GM23248 (cell line): ENCODE measurements at regions not wholly inside any gene's neighbourhood (a gene's known extent, or its start where the extent isn't known, plus 50 kb on each side); places are given as distances from the start of the nearest gene placed in this dataset.

Experiments
- DNase-seq: peaks from one replicate; pipeline ENCODE4 v3.0.0-alpha.2; 2015
- H2AFZ ChIP-seq: fragments of 200-600 bp; sonication (generic); 2 replicates; pipeline ENCODE4 v1.6.1; 2016; ENCODE audit warnings: antibody characterized with exemption
- H3F3A ChIP-seq: fragments of 200-600 bp; sonication (generic); 2 replicates; pipeline ENCODE4 v1.6.1; 2016; ENCODE audit warnings: mild to moderate bottlenecking, antibody characterized with exemption, mixed run types; ENCODE audit not compliant: insufficient read depth
- H3K27ac ChIP-seq: fragments of 200-600 bp; sonication (generic); 2 replicates; pipeline ENCODE4 v1.5.1; 2016; ENCODE audit warnings: mild to moderate bottlenecking
- H3K27me3 ChIP-seq: fragments of 200-600 bp; sonication (generic); replicated peaks from 2 replicates; pipeline ENCODE4 v1.6.1; 2016; ENCODE audit warnings: mild to moderate bottlenecking; ENCODE audit not compliant: insufficient read depth
- H3K36me3 ChIP-seq: fragments of 200-600 bp; sonication (generic); 2 replicates; pipeline ENCODE4 v1.6.1; 2016; ENCODE audit warnings: low read depth, mild to moderate bottlenecking
- H3K4me1 ChIP-seq: fragments of 200-600 bp; sonication (generic); 2 replicates; pipeline ENCODE4 v1.6.1; 2016; ENCODE audit warnings: mild to moderate bottlenecking; ENCODE audit not compliant: insufficient read depth
- H3K4me2 ChIP-seq: fragments of 200-600 bp; sonication (generic); one replicate; pipeline ENCODE4 v1.6.1; 2016; ENCODE audit warnings: mild to moderate bottlenecking; ENCODE audit not compliant: unreplicated experiment
- H3K4me3 ChIP-seq: fragments of 200-600 bp; sonication (generic); 2 replicates; pipeline ENCODE4 v1.5.1; 2016; ENCODE audit warnings: mild to moderate bottlenecking
- H3K79me2 ChIP-seq: fragments of 200-600 bp; sonication (generic); 2 replicates; pipeline ENCODE4 v1.6.1; 2016; ENCODE audit warnings: mild to moderate bottlenecking; ENCODE audit not compliant: insufficient read depth
- H3K9ac ChIP-seq: fragments of 200-600 bp; sonication (generic); 2 replicates; pipeline ENCODE4 v1.6.1; 2016; ENCODE audit warnings: mild to moderate bottlenecking
- H3K9me2 ChIP-seq: fragments of 200-600 bp; sonication (generic); 2 replicates; pipeline ENCODE4 v1.6.1; 2016; ENCODE audit warnings: mixed run types, mild to moderate bottlenecking, moderate library complexity; ENCODE audit not compliant: insufficient read depth
- H3K9me3 ChIP-seq: fragments of 200-600 bp; sonication (generic); one replicate; pipeline ENCODE4 v1.6.1; 2017; ENCODE audit warnings: low read depth
- H4K20me1 ChIP-seq: fragments of 200-600 bp; sonication (generic); 2 replicates; pipeline ENCODE4 v1.6.0; 2016; ENCODE audit not compliant: insufficient read depth
- EZH2 ChIP-seq: fragments of 200-600 bp; sonication (generic); IDR thresholded peaks from 2 replicates; pipeline ENCODE4 v1.6.1; 2018; ENCODE audit warnings: antibody characterized with exemption, mild to moderate bottlenecking; ENCODE audit not compliant: insufficient read depth, poor library complexity, severe bottlenecking
- EZH2phosphoT487 ChIP-seq: fragments of 200-600 bp; sonication (generic); IDR thresholded peaks from 2 replicates; pipeline ENCODE4 v1.6.1; 2018; ENCODE audit warnings: antibody characterized with exemption, moderate library complexity, mild to moderate bottlenecking, low read depth; ENCODE audit not compliant: insufficient read depth
- WGBS, 2 experiments: methylation state at CpG; one replicate each; pipeline ENCODE4 v1.1.6; 2015 to 2017; ENCODE audit warnings: low lambda C conversion rate in 2 of 2, low coverage in 1 of 2; ENCODE audit errors: missing lambda C conversion rate in 2 of 2; 5-methylcytosine and 5-hydroxymethylcytosine counted together
- in situ Hi-C: fragments of 300-500 bp; cut with MboI; formaldehyde crosslinking; loops from 2 replicates; pipeline ENCODE4 v1.15.0; 2020

GRCh38 chr2:64348386-64349130 lies 105.4 kb upstream of the LGALSL start:
- DNase-seq, result peak; percentile 80
- no peak overlapping the region for H3K4me3 ChIP-seq
- no peaks in the 10 kb centered on the region for H3K9me3 ChIP-seq
- no peaks in the 10 kb centered on the region for H3K36me3 ChIP-seq
- H4K20me1 ChIP-seq, result no peaks in the 10 kb centered on the region
- H3K9me2 ChIP-seq, result no peaks in the 10 kb centered on the region
- peaks cover 12% of the 10 kb centered on the region for H3K4me1 ChIP-seq
- no peak overlapping the region for H3K4me2 ChIP-seq
- peaks cover 8% of the 10 kb centered on the region; the same call in 1 of the 2 replicates for H3K27me3 ChIP-seq
- H2AFZ ChIP-seq, result no peak overlapping the region
- in situ Hi-C loops, result loop anchor here (25.0 kb wide), 2 partner anchors 539 to 689 kb away; no protein-coding TSS in a partner anchor
- WGBS, 2 experiments, result 36 to 38% methylated on average over 6 of the region's 6 CpGs
- peaks cover 12% of the 10 kb centered on the region; the same call in 1 of the 2 replicates for H3F3A ChIP-seq
- H3K79me2 ChIP-seq, result no peaks in the 10 kb centered on the region
- no peak overlapping the region for H3K27ac ChIP-seq
- no peak for TF ChIP-seq EZH2phosphoT487
- no peak for TF ChIP-seq EZH2
- H3K9ac ChIP-seq, result no peak overlapping the region

DNA sequence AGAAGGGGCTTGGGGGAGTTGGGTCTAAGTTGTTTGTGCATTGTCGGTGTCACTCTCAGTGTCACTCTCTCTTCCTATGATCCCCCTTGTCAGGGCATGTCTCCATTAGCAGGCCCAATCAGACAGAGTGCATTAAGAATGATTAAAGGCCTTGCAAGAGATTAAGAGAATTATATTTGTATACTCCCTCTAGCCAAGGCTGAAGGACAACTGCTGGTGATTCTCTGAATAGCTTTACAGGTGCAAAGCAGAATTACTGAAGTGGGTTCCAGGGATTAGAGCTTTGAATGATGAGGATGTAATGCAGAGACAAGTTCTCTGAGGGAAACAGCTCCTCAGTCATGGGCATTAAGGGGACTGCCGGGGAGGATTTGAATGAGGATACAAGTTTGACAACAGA lies 104.8 kb upstream of the LGALSL start:
- 67 to 72% methylated on average over 2 of the region's 2 CpGs for WGBS, 2 experiments

GRCh38 chr2:64350996-64351395 lies 103.0 kb upstream of the LGALSL start:
- Histone ChIP-seq H2AFZ (no peak overlapping the region), H3K9ac (no peak overlapping the region), H4K20me1 (no peaks in the 10 kb centered on the region), H3K4me3 (no peak overlapping the region), H3F3A (peaks cover 12% of the 10 kb centered on the region; the same call in 1 of the 2 replicates), H3K27ac (no peak overlapping the region), H3K4me2 (no peak overlapping the region), H3K9me2 (no peaks in the 10 kb centered on the region), H3K27me3 (peaks cover 8% of the 10 kb centered on the region; the same call in 1 of the 2 replicates), H3K79me2 (no peaks in the 10 kb centered on the region), H3K36me3 (no peaks in the 10 kb centered on the region), H3K4me1 (peaks cover 20% of the 10 kb centered on the region), H3K9me3 (no peaks in the 10 kb centered on the region)
- WGBS, 2 experiments, result 45 to 54% methylated on average over 2 of the region's 2 CpGs
- DNase-seq, result no peak
- in situ Hi-C loops, result no loop called here
- no peak for TF ChIP-seq EZH2

More for the DNA sequence above, 104.8 kb upstream of the LGALSL start:
- in situ Hi-C loops, result loop anchor here (25.0 kb wide), 2 partner anchors 538 to 688 kb away; no protein-coding TSS in a partner anchor
- no peaks in the 10 kb centered on the region for H3K9me2 ChIP-seq
- peaks cover 12% of the 10 kb centered on the region; the same call in 1 of the 2 replicates for H3F3A ChIP-seq
- no peaks in the 10 kb centered on the region for H3K79me2 ChIP-seq
- H3K4me3 ChIP-seq, result no peak overlapping the region
- no peak overlapping the region for H3K9ac ChIP-seq
- no peaks in the 10 kb centered on the region for H3K36me3 ChIP-seq
- H3K27ac ChIP-seq, result no peak overlapping the region
- peaks cover 8% of the 10 kb centered on the region; the same call in 1 of the 2 replicates for H3K27me3 ChIP-seq
- no peak for DNase-seq
- TF ChIP-seq EZH2 (no peak), EZH2phosphoT487 (no peak)
- H3K4me2 ChIP-seq, result no peak overlapping the region
- peaks cover 12% of the 10 kb centered on the region for H3K4me1 ChIP-seq
- H3K9me3 ChIP-seq, result no peaks in the 10 kb centered on the region
- H4K20me1 ChIP-seq, result no peaks in the 10 kb centered on the region
- H2AFZ ChIP-seq, result no peak overlapping the region

GRCh38 chr2:64352292-64352691 lies 101.7 kb upstream of the LGALSL start:
- DNase-seq, result no peak
- H3K9me3 ChIP-seq, result no peaks in the 10 kb centered on the region
- peaks cover 12% of the 10 kb centered on the region; the same call in 1 of the 2 replicates for H3F3A ChIP-seq
- in situ Hi-C loops, result no loop called here
- H3K9ac ChIP-seq, result no peak overlapping the region
- no peak overlapping the region for H3K27ac ChIP-seq
- no peaks in the 10 kb centered on the region for H3K9me2 ChIP-seq
- no peaks in the 10 kb centered on the region for H4K20me1 ChIP-seq
- H3K4me1 ChIP-seq, result peaks cover 20% of the 10 kb centered on the region
- no peaks in the 10 kb centered on the region for H3K36me3 ChIP-seq
- no peaks in the 10 kb centered on the region for H3K79me2 ChIP-seq
- no peak overlapping the region for H3K4me2 ChIP-seq
- H3K4me3 ChIP-seq, result no peak overlapping the region
- no peak overlapping the region for H2AFZ ChIP-seq
- no peak for TF ChIP-seq EZH2phosphoT487
- TF ChIP-seq EZH2, result no peak
- H3K27me3 ChIP-seq, result peaks cover 8% of the 10 kb centered on the region
- whole genome bisulfite sequencing, 2 experiments, result 89 to 100% methylated on average over 1 of the region's 1 CpG
